Prostate gland (tissue), 2 donors: ENCODE measurements at regions not wholly inside any gene's neighbourhood (a gene's known extent, or its start where the extent isn't known, plus 50 kb on each side); places are given as distances from the start of the nearest gene placed in this dataset.

ENCODE experiments used
- POLR2A ChIP-seq: fragments of 450-650 bp; IDR thresholded peaks from one replicate; pipeline ENCODE4 v1.6.1; 2016; ENCODE audit warnings: antibody characterized with exemption, mild to moderate bottlenecking
- POLR2AphosphoS5 ChIP-seq: sonication (generic); formaldehyde crosslinking; IDR thresholded peaks from one replicate; pipeline ENCODE4 v1.6.1; 2017; ENCODE audit warnings: antibody characterized with exemption
- TF ChIP-seq, protein P1 (sequence below), 4 experiments: fragments of 200-600 bp in 2 of 4; fragments of 450-650 bp in 2 of 4; sonication (generic) in 2 of 4; IDR thresholded peaks; 1 replicate in 3 of 4; 2 replicates in 1 of 4; pipeline ENCODE4 v1.5.1; 2016 to 2019; ENCODE audit warnings: antibody characterized with exemption in 4 of 4, mild to moderate bottlenecking in 2 of 4, moderate library complexity in 2 of 4

GRCh38 chr6:56404599-56404998 lies 157.2 kb upstream of the COL21A1 start:
- TF ChIP-seq, protein P1, sequence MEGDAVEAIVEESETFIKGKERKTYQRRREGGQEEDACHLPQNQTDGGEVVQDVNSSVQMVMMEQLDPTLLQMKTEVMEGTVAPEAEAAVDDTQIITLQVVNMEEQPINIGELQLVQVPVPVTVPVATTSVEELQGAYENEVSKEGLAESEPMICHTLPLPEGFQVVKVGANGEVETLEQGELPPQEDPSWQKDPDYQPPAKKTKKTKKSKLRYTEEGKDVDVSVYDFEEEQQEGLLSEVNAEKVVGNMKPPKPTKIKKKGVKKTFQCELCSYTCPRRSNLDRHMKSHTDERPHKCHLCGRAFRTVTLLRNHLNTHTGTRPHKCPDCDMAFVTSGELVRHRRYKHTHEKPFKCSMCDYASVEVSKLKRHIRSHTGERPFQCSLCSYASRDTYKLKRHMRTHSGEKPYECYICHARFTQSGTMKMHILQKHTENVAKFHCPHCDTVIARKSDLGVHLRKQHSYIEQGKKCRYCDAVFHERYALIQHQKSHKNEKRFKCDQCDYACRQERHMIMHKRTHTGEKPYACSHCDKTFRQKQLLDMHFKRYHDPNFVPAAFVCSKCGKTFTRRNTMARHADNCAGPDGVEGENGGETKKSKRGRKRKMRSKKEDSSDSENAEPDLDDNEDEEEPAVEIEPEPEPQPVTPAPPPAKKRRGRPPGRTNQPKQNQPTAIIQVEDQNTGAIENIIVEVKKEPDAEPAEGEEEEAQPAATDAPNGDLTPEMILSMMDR (IDR thresholded peaks at IDR 0.05): no peak
- TF ChIP-seq POLR2A (no peak), POLR2AphosphoS5 (no peak)
